Large intestine (tissue), 3 donors: ENCODE measurements at regions not wholly inside any gene's neighbourhood (a gene's known extent, or its start where the extent isn't known, plus 50 kb on each side); places are given as distances from the start of the nearest gene placed in this dataset.

ENCODE experiments used
- DNase-seq, 2 donors: peaks; one replicate each; pipeline versions ENCODE4 v3.0.0 to v3.0.0-alpha.2; 2013
- H3K27ac ChIP-seq: one replicate; pipeline ENCODE4 v1.5.1; 2013; ENCODE audit warnings: low read length
- H3K27me3 ChIP-seq: 2 replicates; pipeline ENCODE4 v1.6.1; 2013; ENCODE audit warnings: low read length; ENCODE audit not compliant: control insufficient read depth, insufficient read depth
- H3K36me3 ChIP-seq: 2 replicates; pipeline ENCODE4 v1.6.1; 2013; ENCODE audit warnings: low read length; ENCODE audit not compliant: control insufficient read depth, insufficient read depth
- H3K4me1 ChIP-seq: one replicate; pipeline ENCODE4 v1.6.1; 2013; ENCODE audit warnings: low read length; ENCODE audit not compliant: control insufficient read depth, insufficient read depth
- H3K4me3 ChIP-seq: one replicate; pipeline ENCODE4 v1.5.1; 2013; ENCODE audit warnings: low read length
- H3K9me3 ChIP-seq: one replicate; pipeline ENCODE4 v1.6.1; 2013; ENCODE audit warnings: mild to moderate bottlenecking, low read depth, low read length, moderate library complexity; ENCODE audit not compliant: control insufficient read depth
- WGBS: methylation state at CpG from one replicate; pipeline ENCODE4 v1.1.5; 2013; ENCODE audit warnings: low lambda C conversion rate; ENCODE audit not compliant: insufficient coverage; 5-methylcytosine and 5-hydroxymethylcytosine counted together

DNA sequence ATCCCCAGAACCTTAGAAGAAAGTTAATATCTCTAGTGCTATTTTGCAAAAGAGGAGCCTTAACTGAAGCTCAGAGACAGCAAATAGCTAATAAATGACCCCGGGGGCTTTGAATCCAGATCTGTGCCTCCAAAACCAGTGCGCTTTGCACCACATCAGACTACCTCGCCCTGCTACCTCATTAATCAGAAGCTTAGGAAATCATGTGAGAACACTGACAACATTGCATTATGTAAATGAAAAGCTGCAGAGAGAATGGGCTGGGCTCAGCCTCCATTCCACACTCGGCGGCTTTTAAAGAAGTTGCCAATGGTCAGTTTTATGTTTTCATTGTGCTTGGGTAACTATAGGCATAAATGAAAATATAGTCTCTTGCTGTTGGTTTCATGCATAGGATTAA, 54.0 kb upstream of the STMND1 start:
- WGBS: 100% methylated on average over 1 of the region's 5 CpGs
- no peak overlapping the region for H3K27ac ChIP-seq
- H3K9me3 ChIP-seq: no peaks in the 10 kb centered on the region
- no peak overlapping the region for H3K4me3 ChIP-seq
- no peak for DNase-seq
- no peaks in the 10 kb centered on the region for H3K4me1 ChIP-seq
- H3K36me3 ChIP-seq: no peaks in the 10 kb centered on the region
- no peaks in the 10 kb centered on the region for H3K27me3 ChIP-seq

DNA sequence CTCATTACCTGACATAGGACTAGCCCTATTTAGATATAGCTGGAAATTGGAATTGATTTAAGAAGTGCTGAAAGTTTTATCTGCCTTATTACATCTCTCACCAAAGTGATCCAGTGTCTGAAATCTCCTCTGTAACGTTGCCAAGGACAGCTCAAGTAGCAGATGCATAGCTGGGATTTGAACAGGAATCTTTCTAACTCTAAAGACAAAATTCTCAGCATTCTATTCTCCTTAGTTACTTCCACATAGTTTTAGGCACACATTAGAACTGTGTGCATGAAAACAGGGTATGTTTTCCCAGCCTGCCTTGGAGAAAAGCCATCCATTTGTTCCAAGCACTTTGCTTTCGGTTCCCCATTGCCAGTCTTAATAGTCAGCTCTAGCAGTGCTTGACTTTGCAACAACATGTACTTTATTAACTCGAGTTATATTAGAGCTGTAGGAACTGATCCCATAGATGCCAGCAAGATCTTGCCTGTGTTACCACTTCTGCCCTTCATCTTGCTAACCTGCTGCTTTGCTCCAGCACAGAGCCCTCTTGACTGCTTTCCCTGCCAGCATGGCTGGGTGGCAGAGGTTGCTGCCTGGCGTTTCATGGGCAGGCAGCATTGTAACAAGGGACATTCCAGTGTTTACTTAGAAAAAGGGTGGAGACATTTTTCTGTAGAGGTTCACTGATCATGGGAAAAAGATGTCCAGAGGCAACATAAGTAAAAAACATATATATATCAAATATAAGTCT, 56.1 kb upstream of the STMND1 start:
- WGBS: no CpG with 5 or more reads among the region's 4 CpGs
- no peak for DNase-seq
- Histone ChIP-seq H3K27me3 (no peaks in the 10 kb centered on the region), H3K27ac (no peak overlapping the region), H3K4me3 (no peak overlapping the region), H3K4me1 (no peaks in the 10 kb centered on the region), H3K36me3 (no peaks in the 10 kb centered on the region), H3K9me3 (no peaks in the 10 kb centered on the region)

DNA sequence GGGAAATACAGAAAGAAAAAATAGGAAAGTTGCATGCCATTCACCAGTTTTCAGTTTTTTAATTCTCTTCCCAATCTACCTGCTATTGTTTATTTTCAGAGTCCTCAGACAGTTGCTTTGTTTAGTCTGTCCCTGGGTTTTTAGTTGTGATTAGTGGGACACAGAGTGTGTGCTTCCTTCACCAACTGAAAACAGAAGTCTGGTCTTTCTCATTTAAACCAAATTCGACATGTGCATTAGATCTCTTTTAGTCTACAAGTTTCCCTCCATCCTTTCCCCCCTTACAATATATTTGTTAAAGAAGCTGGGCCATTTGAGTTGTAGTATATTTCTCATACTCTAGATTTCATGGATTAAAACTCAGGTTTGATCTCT, 58.7 kb upstream of the STMND1 start:
- Histone ChIP-seq H3K9me3 (no peaks in the 10 kb centered on the region), H3K4me1 (no peaks in the 10 kb centered on the region), H3K27ac (no peak overlapping the region), H3K4me3 (no peak overlapping the region), H3K27me3 (no peaks in the 10 kb centered on the region), H3K36me3 (no peaks in the 10 kb centered on the region)
- DNase-seq: no peak
- WGBS: 71% methylated on average over 1 of the region's 1 CpG

DNA sequence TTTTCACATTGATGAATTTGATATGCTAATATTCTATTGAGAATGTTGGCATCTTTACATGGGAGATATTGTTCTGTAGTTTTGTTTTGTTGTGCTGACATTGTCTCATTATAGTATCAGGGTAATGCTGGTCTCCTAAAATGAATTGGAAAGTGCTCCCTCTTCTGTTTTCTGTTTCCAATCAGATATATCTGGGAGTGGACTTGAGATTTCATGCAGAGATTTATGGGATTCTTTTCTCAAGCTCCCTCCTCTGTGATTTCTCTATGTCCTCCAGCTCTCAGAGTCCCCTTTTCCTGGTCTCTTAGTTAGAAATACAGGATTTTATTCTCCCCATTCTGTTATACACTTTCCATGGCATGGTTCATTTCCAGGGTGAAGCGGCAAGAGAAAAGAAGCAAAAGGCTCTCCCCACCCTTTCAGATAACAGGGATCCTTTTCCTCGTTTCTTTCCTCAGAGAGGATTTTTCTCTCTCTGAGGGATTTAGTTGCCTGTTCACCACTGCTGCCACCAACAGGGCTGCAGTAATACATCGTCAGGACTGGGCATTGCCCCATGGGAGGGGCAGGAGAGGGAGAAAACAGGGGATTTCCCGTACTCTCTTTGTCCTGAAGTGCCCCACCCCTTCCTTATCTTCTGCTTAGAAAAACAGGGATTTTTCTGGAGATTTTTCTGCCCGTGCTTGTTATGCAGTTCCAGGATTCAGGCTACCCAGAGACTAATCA, 59.3 kb upstream of the STMND1 start:
- Histone ChIP-seq H3K27ac (no peak overlapping the region), H3K4me3 (no peak overlapping the region)
- no CpG with 5 or more reads among the region's 5 CpGs for WGBS

DNA sequence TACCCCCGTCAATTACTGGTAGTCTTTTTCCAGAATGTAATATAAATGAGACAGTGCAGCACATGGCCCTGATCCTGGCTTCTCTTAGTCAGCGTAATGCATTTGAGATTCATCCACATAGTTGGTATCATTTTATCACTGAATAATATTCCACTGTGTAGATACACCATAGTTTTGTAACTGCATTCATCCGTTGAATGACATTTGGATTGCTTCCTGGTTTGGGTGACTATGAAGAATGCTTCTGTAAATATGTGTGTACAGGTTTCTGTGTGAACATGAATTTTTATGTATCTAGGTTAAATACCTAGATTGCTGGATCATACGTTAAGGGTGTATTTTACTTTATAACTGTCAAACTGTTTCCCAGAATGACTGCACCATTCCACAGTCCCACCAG, 62.6 kb upstream of the STMND1 start:
- WGBS: 100% methylated on average over 2 of the region's 4 CpGs
- no peak overlapping the region for H3K27ac ChIP-seq
- no peak for DNase-seq
- H3K27me3 ChIP-seq: no peaks in the 10 kb centered on the region
- no peak overlapping the region for H3K4me3 ChIP-seq
- no peaks in the 10 kb centered on the region for H3K9me3 ChIP-seq
- H3K36me3 ChIP-seq: no peaks in the 10 kb centered on the region
- peaks cover 6% of the 10 kb centered on the region for H3K4me1 ChIP-seq

More for the DNA sequence above, 59.3 kb upstream of the STMND1 start:
- no peaks in the 10 kb centered on the region for H3K4me1 ChIP-seq
- H3K36me3 ChIP-seq: no peaks in the 10 kb centered on the region
- no peaks in the 10 kb centered on the region for H3K9me3 ChIP-seq
- DNase-seq: peak; percentile 32 to 70
- H3K27me3 ChIP-seq: no peaks in the 10 kb centered on the region

DNA sequence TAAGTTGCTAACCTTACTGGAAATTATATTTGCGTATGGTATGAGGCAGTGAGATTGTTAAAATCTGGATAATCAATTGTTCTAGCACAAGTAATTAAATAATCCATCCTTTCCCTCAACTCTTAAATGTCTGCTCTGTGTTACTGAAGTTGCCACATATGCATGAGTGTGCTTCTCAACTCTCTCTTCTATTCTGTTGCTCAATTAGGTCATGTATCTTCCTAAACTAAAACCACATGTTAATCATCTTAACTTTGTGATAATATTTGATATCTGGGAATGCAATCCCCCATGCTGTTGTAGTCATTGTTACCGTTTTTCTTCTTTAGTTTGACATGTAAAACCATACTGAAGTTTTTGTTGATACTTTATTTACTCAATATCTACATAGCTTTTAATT, 63.5 kb upstream of the STMND1 start:
- Histone ChIP-seq H3K4me1 (peaks cover 6% of the 10 kb centered on the region), H3K4me3 (no peak overlapping the region), H3K27me3 (no peaks in the 10 kb centered on the region), H3K36me3 (no peaks in the 10 kb centered on the region), H3K9me3 (no peaks in the 10 kb centered on the region), H3K27ac (no peak overlapping the region)
- no peak for DNase-seq
- WGBS: 88% methylated on average over 2 of the region's 2 CpGs

DNA sequence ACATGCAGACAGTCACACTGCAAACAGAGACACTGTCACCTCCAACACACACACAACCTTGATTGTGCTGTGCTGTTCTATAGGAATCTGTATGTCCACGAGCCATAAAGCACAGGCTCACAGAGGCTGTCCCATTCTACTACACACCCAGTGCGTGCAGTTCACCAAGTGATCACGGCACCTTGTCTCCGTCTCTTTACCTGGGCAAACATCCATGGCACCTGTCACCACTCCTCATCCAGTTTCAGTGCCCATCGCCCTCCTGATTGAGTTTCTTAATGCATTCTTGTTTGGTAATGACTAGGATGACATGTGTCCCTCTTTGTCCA, 65.8 kb upstream of the STMND1 start:
- 88% methylated on average over 3 of the region's 5 CpGs for WGBS
- H3K36me3 ChIP-seq: no peaks in the 10 kb centered on the region
- H3K9me3 ChIP-seq: no peaks in the 10 kb centered on the region
- H3K27ac ChIP-seq: no peak overlapping the region
- DNase-seq: peak in 1 of 2 donors; percentile 24
- no peaks in the 10 kb centered on the region for H3K27me3 ChIP-seq
- no peak overlapping the region for H3K4me3 ChIP-seq
- H3K4me1 ChIP-seq: peaks cover 6% of the 10 kb centered on the region

DNA sequence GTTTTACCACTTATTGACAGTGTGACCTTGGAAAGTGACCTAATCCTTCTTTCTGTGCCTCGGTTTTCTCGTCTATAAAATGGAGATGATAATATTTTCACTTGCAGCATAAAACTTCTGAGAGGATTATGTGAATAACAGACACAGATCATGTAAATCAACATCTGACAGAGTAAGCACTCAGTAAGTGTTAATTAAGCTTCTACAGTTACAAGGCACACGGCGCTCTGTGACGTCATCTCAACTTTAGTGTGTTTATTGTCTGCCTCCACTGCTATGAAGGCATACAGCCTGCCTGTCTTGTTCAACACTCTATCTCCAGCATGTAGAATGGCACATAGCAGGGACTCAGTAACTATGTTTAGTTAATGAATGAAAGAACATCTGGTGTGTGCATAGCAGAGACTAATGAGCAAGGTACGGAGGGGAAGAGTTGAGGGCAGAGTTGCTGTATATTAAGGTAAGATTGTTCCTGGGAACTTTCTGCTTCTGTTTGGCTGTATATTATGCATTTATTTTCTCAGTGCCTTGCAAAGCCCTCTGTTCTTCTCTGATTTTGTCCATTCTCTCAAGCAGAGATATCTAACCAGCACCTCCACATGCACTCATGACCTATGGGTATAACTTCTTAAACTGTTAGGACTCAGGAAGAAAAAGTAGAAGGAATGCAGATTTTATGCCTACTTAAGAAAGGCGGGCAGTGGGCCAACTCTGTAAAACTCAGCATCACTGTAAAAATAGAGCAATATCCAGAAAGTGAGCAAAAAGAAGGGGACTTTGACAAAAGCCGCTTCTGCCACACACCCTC, 66.4 kb upstream of the STMND1 start:
- Histone ChIP-seq H3K36me3 (no peaks in the 10 kb centered on the region), H3K9me3 (no peaks in the 10 kb centered on the region), H3K27me3 (no peaks in the 10 kb centered on the region), H3K4me3 (no peak overlapping the region), H3K27ac (no peak overlapping the region), H3K4me1 (peaks cover 6% of the 10 kb centered on the region)
- 29% methylated on average over 3 of the region's 8 CpGs for WGBS
- DNase-seq: peak in 1 of 2 donors; percentile 69

DNA sequence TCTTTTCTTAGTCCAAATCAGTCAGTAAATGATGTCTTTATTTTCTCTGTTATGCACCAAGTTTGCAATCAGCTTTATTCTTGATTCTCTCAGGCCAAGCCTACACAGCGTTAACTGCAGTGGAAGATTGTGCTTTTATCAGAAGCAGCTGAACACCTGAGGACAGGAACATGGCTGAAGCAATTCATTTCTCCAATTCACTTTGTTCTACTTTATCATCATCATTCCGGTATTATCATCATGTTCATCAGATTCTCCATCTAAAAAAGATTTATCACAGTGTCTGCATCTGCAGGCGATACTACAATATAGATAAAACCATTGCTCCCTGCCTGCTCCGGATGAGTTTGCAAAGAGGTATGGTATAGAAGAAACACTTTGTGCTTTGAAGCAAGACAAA, 68.1 kb upstream of the STMND1 start:
- H3K4me3 ChIP-seq: no peak overlapping the region
- WGBS: 50% methylated on average over 1 of the region's 4 CpGs
- H3K4me1 ChIP-seq: peaks cover 6% of the 10 kb centered on the region
- no peak overlapping the region for H3K27ac ChIP-seq
- no peak for DNase-seq
- no peaks in the 10 kb centered on the region for H3K9me3 ChIP-seq
- H3K27me3 ChIP-seq: no peaks in the 10 kb centered on the region
- H3K36me3 ChIP-seq: no peaks in the 10 kb centered on the region

DNA sequence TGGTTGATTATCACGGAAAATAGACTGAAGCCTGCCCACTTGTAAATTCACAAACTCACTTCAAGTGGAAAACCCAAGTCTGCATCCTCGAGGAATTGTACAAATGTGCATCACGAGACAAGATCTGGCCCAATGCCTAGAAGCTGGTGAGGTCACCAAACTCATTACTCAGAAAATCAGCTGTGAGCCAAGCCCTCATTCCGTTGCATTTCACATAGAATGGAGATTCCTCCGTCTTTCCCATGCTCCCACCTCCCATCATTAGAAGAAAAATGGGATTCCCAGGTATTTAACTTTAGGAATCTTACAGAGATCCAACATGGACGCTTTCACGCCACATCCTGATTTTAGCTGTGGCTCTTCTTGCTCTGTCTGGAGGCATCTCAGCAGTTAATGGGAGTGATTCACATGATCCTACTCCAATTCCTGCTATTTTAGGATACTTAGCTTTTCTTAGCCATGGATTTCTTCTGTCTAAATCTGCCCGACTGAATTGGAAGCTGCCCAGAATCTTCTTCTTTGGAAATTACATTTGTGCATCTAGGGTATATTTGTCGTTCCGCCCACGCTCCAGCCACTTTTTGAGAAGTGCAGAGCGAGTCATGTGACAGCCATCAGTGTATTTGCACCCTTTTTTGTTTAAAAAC, 68.7 kb upstream of the STMND1 start:
- no peak overlapping the region for H3K4me3 ChIP-seq
- DNase-seq: peak in 1 of 2 donors; percentile 59

More for the DNA sequence above, 68.7 kb upstream of the STMND1 start:
- Histone ChIP-seq H3K36me3 (no peaks in the 10 kb centered on the region), H3K4me1 (peaks cover 6% of the 10 kb centered on the region), H3K27me3 (no peaks in the 10 kb centered on the region), H3K9me3 (no peaks in the 10 kb centered on the region), H3K27ac (peak overlapping the region; percentile 34)
- 92% methylated on average over 2 of the region's 12 CpGs for WGBS
